ENCODE measurements at regions not wholly inside any gene's neighbourhood (a gene's known extent, or its start where the extent isn't known, plus 50 kb on each side); places are given as distances from the start of the nearest gene placed in this dataset.

DNA sequence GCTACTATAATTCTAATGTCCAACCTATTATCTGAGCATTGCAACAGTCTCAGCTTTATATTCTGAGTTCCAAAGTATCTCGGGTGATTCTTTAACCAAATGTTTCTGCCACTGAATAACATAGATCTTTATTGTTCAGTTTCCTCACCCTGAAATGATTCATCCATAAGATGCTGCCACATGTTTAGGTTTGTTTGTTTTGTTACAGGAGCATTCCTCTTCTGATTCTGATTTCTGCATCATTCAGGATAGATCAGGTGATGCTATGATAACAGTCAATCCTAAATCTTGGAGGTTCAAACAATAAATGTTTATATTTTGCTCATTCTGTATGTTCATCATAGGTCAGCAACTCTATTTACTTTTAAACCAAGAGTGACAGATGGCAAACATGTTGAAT lies 927.6 kb downstream of the PCDH7 start:
- ATAC-seq (ENCODE audit: low FRiP score) = no peak
- TF ChIP-seq, protein P1, sequence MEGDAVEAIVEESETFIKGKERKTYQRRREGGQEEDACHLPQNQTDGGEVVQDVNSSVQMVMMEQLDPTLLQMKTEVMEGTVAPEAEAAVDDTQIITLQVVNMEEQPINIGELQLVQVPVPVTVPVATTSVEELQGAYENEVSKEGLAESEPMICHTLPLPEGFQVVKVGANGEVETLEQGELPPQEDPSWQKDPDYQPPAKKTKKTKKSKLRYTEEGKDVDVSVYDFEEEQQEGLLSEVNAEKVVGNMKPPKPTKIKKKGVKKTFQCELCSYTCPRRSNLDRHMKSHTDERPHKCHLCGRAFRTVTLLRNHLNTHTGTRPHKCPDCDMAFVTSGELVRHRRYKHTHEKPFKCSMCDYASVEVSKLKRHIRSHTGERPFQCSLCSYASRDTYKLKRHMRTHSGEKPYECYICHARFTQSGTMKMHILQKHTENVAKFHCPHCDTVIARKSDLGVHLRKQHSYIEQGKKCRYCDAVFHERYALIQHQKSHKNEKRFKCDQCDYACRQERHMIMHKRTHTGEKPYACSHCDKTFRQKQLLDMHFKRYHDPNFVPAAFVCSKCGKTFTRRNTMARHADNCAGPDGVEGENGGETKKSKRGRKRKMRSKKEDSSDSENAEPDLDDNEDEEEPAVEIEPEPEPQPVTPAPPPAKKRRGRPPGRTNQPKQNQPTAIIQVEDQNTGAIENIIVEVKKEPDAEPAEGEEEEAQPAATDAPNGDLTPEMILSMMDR (IDR thresholded peaks at IDR 0.05) = no peak
- DNase-seq (ENCODE audit: low spot score) = no peak

DNA sequence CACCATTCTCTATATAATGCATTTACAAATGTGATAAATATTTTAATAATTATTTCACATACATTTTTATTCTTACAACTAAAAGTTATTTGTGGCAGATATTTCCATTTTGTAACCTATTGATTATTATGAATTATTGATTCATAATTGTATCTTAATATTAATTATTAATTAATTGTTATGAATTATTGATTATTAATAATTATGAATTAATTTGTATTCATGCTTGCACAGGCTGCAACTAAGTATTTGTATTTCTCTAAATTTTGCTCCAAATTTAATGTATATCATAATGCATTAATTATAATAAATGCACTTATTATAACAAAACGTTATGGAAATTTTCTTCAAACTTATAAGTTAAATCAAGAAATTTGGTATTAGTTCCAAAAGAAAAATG lies 929.7 kb downstream of the PCDH7 start:
- TF ChIP-seq, protein P1 (IDR thresholded peaks at IDR 0.05) = no peak
- DNase-seq (ENCODE audit: low spot score) (no peak), ATAC-seq (ENCODE audit: low FRiP score) (no peak)

DNA sequence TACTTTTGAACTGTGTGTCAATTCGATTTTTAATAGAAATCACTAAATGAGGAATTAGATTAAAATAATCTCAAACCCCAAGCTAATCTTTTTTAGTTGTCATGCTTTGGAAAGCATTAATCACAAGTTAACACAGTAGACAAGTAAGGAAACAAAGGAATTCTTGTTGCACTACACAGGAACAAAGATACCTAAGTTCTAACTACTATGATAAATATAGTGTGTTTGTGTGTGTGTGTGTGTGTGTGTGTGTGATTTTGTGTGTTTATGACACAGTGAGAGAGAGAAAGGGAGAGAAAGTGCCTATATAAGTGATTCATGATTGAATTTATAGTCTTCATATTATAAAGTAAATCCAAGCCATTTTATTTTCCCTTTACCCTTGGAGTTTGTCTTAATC lies 931.4 kb downstream of the PCDH7 start:
- ATAC-seq (ENCODE audit: low FRiP score) = no peak
- TF ChIP-seq, protein P1 (IDR thresholded peaks at IDR 0.05) = no peak

DNA sequence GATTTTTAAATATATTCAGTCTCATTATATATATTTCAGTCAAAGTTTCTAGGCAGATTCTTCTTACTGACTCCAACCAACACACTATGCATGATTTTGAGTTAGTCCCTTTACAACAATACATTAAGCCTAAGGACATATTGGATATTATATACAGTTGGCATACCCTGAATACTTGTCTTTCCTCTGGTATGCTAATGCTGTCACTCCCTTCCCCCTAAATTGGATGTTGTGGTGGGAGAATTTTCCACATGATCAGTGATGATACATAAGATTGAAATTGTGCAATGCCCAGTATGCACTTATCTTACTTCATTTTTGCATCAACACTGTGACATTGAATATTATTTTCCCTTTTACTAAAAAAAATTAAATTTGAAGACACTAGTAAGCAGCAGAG lies 935.2 kb downstream of the PCDH7 start:
- TF ChIP-seq, protein P1 (IDR thresholded peaks at IDR 0.05) = no peak
- DNase-seq (ENCODE audit: low spot score) = no peak
- ATAC-seq (ENCODE audit: low FRiP score) = no peak

More for the DNA sequence above, 931.4 kb downstream of the PCDH7 start:
- DNase-seq (ENCODE audit: low spot score) = no peak

DNA sequence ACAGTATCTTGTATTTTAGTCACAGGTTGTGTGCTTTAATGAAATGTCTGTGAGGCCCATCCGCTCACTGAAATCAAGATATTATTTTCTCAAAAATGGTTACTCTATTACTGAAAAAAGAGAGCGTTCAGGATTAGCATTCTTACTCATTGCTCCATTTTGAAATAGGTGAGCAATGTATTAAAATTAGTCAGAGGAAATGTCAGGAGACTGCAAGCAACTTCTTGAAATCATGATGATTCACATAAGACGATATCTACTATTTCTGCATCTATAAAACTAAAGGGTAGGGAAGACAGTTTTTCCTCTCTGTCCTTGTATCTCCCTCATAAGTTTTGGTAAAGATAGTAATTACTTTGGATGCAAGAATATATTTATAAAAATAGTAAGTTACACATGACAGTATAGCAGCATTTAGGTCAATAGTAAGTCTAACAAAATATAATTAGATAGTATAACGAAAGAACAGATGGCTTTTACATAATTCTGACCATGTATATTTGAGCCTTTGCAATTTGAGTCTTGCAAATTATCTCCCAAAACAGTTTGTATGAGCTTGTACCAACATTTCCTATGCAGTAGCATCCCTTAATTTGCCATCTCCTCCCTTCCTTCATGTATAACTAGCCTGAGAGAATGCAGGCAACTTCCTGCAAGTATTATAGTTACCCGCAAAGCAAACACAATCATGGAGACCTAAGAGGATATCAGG lies 937.8 kb downstream of the PCDH7 start:
- ATAC-seq (ENCODE audit: low FRiP score) (no peak), DNase-seq (ENCODE audit: low spot score) (no peak)
- TF ChIP-seq, protein P1 (IDR thresholded peaks at IDR 0.05) = no peak

DNA sequence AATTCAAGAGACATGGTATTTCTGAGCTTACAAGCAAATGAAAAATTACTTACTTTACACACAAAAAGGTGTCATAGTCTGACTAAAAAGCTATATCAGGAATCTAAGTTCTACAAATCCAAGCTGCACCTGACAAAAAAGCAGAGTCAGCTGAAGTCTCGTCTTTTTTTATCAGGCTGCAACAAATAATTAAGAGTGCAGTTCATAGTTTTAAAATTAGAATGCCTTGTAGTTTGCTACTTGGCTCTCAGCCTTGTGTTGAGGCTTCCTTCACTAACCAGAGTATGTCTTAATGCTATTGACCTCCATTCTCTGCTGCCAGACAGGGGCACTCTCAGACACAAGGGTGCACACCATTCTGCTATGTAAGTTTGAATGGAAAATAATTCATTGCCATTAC lies 940.7 kb downstream of the PCDH7 start:
- no peak for ATAC-seq (ENCODE audit: low FRiP score)
- no peak for DNase-seq (ENCODE audit: low spot score)
- TF ChIP-seq, protein P1 (IDR thresholded peaks at IDR 0.05) = no peak

DNA sequence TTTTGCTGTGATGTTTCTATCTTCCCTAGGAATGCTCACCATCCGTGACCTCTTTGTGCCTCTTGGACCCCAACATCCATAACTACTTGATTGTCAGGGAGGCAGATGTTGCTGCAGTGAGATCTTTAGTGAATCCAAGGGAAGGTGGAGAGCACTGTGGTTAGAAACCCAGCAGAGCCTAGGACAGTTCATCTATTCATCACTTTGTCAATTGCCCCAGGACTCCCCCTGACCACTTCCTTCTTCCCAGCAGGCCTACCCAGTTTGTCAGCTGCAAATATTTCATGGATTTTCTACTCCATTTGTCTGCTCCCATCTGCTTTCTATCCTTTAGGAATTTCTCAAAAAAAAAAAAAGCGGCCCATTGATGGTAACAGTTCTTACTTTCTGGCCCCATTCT lies 942.8 kb downstream of the PCDH7 start:
- ATAC-seq (ENCODE audit: low FRiP score) (no peak), DNase-seq (ENCODE audit: low spot score) (no peak)
- TF ChIP-seq, protein P1 (IDR thresholded peaks at IDR 0.05) = no peak

Measured in omental fat pad (tissue), 3 donors.